ENCODE measurements at regions not wholly inside any gene's neighbourhood (a gene's known extent, or its start where the extent isn't known, plus 50 kb on each side); places are given as distances from the start of the nearest gene placed in this dataset.

DNA sequence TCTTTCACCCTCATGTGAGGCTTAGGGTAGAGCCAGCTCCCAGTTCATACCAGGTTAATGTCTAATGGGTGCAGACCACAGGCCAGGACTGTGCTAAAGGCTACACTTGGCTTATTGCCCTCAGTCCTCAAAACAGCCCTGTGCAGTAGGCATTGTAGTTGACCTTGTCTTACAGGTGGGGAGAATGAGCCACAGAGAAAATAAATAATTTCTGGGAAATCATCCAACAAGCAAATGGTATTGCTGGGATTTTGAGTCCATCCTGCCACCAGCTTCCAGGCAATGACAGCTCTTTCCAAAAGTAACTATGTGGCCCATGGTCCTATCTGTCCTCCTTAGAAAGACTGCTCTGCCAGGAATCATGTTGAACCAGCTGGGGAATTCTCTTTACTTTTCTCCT is 450.0 kb downstream of the GADD45G start:
- H3K4me1 ChIP-seq (ENCODE audit: control insufficient read depth, insufficient read depth, low read length): no peaks in the 10 kb centered on the region
- POLR2A ChIA-PET: no interaction called here
- H3K9me3 ChIP-seq (ENCODE audit: control insufficient read depth, insufficient read depth, low read depth, low read length): no peaks in the 10 kb centered on the region
- H3K36me3 ChIP-seq (ENCODE audit: control insufficient read depth in 2 of 2, insufficient read depth in 1 of 2, low read length in 2 of 2): no peaks in the 10 kb centered on the region
- CTCF ChIA-PET: interaction anchor here (0.7 to 1.5 kb wide), 4 partner anchors 17 to 451 kb away, joined by 3 to 8 read pairs (median 4); no protein-coding TSS in a partner anchor
- no peak overlapping the region for H3K27ac ChIP-seq (ENCODE audit: extremely low read depth, low read depth, low read length)
- H3K4me3 ChIP-seq (ENCODE audit: low read depth, low read length): no peak overlapping the region
- TF ChIP-seq ZNF596 (tag by site-specific recombination; IDR thresholded peaks at IDR 0.05) (no peak), ZNF558 (tag by site-specific recombination; IDR thresholded peaks at IDR 0.05) (no peak), GLI4 (tag by site-specific recombination; IDR thresholded peaks at IDR 0.05) (no peak), FEZF1 (tag by site-specific recombination; IDR thresholded peaks at IDR 0.05) (no peak), MYNN (tag by site-specific recombination; IDR thresholded peaks at IDR 0.05; ENCODE audit: borderline replicate concordance) (no peak), ZNF24 (tag by site-specific recombination; IDR thresholded peaks at IDR 0.05) (no peak), ZNF626 (tag by site-specific recombination; IDR thresholded peaks at IDR 0.05) (no peak), ZNF157 (tag by site-specific recombination; IDR thresholded peaks at IDR 0.05) (no peak), ZXDB (tag by site-specific recombination; IDR thresholded peaks at IDR 0.05) (no peak), GLI2 (tag by site-specific recombination; IDR thresholded peaks at IDR 0.05; ENCODE audit: borderline replicate concordance, low read depth) (no peak), ZNF501 (tag by site-specific recombination; IDR thresholded peaks at IDR 0.05) (no peak), MEIS1 (CRISPR knock-in tag; IDR thresholded peaks at IDR 0.05; ENCODE audit: borderline replicate concordance) (no peak), KLF10 (tag by site-specific recombination; IDR thresholded peaks at IDR 0.05) (no peak), ZNF600 (tag by site-specific recombination; IDR thresholded peaks at IDR 0.05) (no peak), SP7 (tag by site-specific recombination; IDR thresholded peaks at IDR 0.05) (no peak), BCL11A (tag by site-specific recombination; IDR thresholded peaks at IDR 0.05; ENCODE audit: low read depth) (no peak)
- TF ChIP-seq, protein P1, sequence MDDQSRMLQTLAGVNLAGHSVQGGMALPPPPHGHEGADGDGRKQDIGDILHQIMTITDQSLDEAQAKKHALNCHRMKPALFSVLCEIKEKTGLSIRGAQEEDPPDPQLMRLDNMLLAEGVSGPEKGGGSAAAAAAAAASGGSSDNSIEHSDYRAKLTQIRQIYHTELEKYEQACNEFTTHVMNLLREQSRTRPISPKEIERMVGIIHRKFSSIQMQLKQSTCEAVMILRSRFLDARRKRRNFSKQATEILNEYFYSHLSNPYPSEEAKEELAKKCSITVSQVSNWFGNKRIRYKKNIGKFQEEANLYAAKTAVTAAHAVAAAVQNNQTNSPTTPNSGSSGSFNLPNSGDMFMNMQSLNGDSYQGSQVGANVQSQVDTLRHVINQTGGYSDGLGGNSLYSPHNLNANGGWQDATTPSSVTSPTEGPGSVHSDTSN (CRISPR knock-in tag; IDR thresholded peaks at IDR 0.05): no peak
- TF ChIP-seq, protein P2, sequence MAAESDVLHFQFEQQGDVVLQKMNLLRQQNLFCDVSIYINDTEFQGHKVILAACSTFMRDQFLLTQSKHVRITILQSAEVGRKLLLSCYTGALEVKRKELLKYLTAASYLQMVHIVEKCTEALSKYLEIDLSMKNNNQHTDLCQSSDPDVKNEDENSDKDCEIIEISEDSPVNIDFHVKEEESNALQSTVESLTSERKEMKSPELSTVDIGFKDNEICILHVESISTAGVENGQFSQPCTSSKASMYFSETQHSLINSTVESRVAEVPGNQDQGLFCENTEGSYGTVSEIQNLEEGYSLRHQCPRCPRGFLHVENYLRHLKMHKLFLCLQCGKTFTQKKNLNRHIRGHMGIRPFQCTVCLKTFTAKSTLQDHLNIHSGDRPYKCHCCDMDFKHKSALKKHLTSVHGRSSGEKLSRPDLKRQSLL (tag by site-specific recombination; IDR thresholded peaks at IDR 0.05): no peak
- TF ChIP-seq, protein P3, sequence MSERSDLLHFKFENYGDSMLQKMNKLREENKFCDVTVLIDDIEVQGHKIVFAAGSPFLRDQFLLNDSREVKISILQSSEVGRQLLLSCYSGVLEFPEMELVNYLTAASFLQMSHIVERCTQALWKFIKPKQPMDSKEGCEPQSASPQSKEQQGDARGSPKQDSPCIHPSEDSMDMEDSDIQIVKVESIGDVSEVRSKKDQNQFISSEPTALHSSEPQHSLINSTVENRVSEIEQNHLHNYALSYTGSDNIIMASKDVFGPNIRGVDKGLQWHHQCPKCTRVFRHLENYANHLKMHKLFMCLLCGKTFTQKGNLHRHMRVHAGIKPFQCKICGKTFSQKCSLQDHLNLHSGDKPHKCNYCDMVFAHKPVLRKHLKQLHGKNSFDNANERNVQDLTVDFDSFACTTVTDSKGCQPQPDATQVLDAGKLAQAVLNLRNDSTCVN (tag by site-specific recombination; optimal IDR thresholded peaks at IDR 0.05): no peak
- TF ChIP-seq, protein P4, sequence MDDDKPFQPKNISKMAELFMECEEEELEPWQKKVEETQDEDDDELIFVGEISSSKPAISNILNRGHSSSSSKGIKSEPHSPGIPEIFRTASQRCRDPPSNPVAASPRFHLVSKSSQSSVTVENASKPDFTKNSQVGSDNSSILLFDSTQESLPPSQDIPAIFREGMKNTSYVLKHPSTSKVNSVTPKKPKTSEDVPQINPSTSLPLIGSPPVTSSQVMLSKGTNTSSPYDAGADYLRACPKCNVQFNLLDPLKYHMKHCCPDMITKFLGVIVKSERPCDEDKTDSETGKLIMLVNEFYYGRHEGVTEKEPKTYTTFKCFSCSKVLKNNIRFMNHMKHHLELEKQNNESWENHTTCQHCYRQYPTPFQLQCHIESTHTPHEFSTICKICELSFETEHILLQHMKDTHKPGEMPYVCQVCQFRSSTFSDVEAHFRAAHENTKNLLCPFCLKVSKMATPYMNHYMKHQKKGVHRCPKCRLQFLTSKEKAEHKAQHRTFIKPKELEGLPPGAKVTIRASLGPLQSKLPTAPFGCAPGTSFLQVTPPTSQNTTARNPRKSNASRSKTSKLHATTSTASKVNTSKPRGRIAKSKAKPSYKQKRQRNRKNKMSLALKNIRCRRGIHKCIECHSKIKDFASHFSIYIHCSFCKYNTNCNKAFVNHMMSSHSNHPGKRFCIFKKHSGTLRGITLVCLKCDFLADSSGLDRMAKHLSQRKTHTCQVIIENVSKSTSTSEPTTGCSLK (tag by site-specific recombination; IDR thresholded peaks at IDR 0.05): no peak

DNA sequence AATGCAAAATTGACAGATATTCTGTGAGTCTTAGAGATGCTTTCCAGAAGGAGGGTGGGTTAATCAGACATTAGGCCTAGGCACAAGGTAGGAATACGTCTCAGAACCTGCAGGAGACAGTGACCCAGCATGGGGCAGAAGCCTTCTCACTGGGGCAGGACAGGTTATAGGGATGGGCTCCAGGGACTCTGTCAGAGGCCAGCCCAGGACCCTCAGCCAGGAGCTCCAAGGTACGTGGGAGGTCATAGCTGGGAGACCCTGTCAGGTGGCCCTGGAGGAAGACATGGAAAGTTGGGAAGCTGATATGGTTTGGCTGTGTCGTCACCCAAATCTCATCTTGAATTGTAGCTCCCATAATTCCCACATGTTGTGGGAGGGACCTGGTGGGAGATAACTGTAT is 450.4 kb downstream of the GADD45G start:
- ChIA-PET POLR2A (interaction anchor here (0.6 kb wide), 1 partner anchor 31 kb away, joined by 3 read pairs; no protein-coding TSS in a partner anchor), CTCF (interaction anchor here (1.1 to 1.2 kb wide), 2 partner anchors 45 to 114 kb away, joined by 3 to 6 read pairs; no protein-coding TSS in a partner anchor)
- H3K4me3 ChIP-seq (ENCODE audit: low read depth, low read length): no peak overlapping the region
- no peak for TF ChIP-seq MYNN (tag by site-specific recombination; IDR thresholded peaks at IDR 0.05; ENCODE audit: borderline replicate concordance)
- no peak for TF ChIP-seq ZNF16 (tag by site-specific recombination; IDR thresholded peaks at IDR 0.05; ENCODE audit: low read depth)
- TF ChIP-seq ZNF530 (tag by site-specific recombination; IDR thresholded peaks at IDR 0.05; ENCODE audit: low read depth): no peak
- TF ChIP-seq ZNF830 (tag by site-specific recombination; IDR thresholded peaks at IDR 0.05; ENCODE audit: low read depth): no peak
- TF ChIP-seq, protein P5, sequence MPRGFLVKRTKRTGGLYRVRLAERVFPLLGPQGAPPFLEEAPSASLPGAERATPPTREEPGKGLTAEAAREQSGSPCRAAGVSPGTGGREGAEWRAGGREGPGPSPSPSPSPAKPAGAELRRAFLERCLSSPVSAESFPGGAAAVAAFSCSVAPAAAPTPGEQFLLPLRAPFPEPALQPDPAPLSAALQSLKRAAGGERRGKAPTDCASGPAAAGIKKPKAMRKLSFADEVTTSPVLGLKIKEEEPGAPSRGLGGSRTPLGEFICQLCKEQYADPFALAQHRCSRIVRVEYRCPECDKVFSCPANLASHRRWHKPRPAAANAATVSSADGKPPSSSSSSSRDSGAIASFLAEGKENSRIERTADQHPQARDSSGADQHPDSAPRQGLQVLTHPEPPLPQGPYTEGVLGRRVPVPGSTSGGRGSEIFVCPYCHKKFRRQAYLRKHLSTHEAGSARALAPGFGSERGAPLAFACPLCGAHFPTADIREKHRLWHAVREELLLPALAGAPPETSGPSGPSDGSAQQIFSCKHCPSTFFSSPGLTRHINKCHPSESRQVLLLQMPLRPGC (tag by site-specific recombination; IDR thresholded peaks at IDR 0.05): no peak
- TF ChIP-seq ZNF266 (tag by site-specific recombination; IDR thresholded peaks at IDR 0.05; ENCODE audit: low read depth): no peak
- TF ChIP-seq, protein P1 (CRISPR knock-in tag; IDR thresholded peaks at IDR 0.05): no peak
- TF ChIP-seq ZNF549 (tag by site-specific recombination; IDR thresholded peaks at IDR 0.05): no peak
- no peak for TF ChIP-seq KLF10 (tag by site-specific recombination; IDR thresholded peaks at IDR 0.05)
- TF ChIP-seq ZNF585B (tag by site-specific recombination; IDR thresholded peaks at IDR 0.05): no peak
- no peak for TF ChIP-seq WT1 (tag by site-specific recombination; IDR thresholded peaks at IDR 0.05)

More for the DNA sequence above, 450.4 kb downstream of the GADD45G start:
- no peak overlapping the region for H3K27ac ChIP-seq (ENCODE audit: extremely low read depth, low read depth, low read length)
- no peaks in the 10 kb centered on the region for H3K36me3 ChIP-seq (ENCODE audit: control insufficient read depth in 2 of 2, insufficient read depth in 1 of 2, low read length in 2 of 2)
- no peaks in the 10 kb centered on the region for H3K9me3 ChIP-seq (ENCODE audit: control insufficient read depth, insufficient read depth, low read depth, low read length)
- H3K4me1 ChIP-seq (ENCODE audit: control insufficient read depth, insufficient read depth, low read length): no peaks in the 10 kb centered on the region
